Activated naive CD8-positive, alpha-beta T cell (primary cell): ENCODE measurements at regions not wholly inside any gene's neighbourhood (a gene's known extent, or its start where the extent isn't known, plus 50 kb on each side); places are given as distances from the start of the nearest gene placed in this dataset.

Experiments used
- H3K27ac Mint-ChIP-seq: one replicate; pipeline ENCODE4 v1.8.0; 2021; ENCODE audit warnings: mixed read lengths
- H3K27me3 Mint-ChIP-seq: one replicate; pipeline ENCODE4 v1.8.0; 2021; ENCODE audit warnings: mixed read lengths
- H3K36me3 Mint-ChIP-seq: one replicate; pipeline ENCODE4 v1.8.0; 2021; ENCODE audit warnings: mixed read lengths
- H3K4me1 Mint-ChIP-seq: one replicate; pipeline ENCODE4 v1.8.0; 2021; ENCODE audit warnings: low read depth, mixed read lengths
- H3K4me3 Mint-ChIP-seq: one replicate; pipeline ENCODE4 v1.8.0; 2021; ENCODE audit warnings: mild to moderate bottlenecking, mixed read lengths
- H3K9me3 Mint-ChIP-seq: one replicate; pipeline ENCODE4 v1.8.0; 2021; ENCODE audit warnings: low read depth, mixed read lengths

DNA sequence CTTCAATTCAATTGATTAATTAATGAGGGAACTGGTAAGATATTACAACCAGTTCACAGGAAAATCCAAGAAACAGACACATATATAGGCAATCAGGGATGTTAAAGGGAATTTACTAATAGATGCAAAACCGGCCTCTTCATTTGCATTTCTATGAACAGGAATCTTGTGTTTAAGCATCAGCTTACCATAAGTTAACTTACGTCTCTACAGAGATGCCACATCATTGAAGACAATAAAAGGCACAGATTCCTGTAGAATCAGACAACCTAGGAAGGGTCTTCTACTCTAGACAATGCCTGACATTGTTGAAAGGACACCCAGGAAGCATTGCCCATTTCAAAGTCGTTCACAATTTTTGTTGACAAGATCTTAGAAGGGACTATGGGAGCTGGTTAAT lies 93.0 kb upstream of the EPCAM start:
- H3K36me3 Mint-ChIP-seq, result no peaks in the 10 kb centered on the region
- no peaks in the 10 kb centered on the region for H3K4me1 Mint-ChIP-seq
- H3K27me3 Mint-ChIP-seq, result no peaks in the 10 kb centered on the region
- no peak overlapping the region for H3K4me3 Mint-ChIP-seq
- H3K9me3 Mint-ChIP-seq, result no peaks in the 10 kb centered on the region
- H3K27ac Mint-ChIP-seq, result no peak overlapping the region

DNA sequence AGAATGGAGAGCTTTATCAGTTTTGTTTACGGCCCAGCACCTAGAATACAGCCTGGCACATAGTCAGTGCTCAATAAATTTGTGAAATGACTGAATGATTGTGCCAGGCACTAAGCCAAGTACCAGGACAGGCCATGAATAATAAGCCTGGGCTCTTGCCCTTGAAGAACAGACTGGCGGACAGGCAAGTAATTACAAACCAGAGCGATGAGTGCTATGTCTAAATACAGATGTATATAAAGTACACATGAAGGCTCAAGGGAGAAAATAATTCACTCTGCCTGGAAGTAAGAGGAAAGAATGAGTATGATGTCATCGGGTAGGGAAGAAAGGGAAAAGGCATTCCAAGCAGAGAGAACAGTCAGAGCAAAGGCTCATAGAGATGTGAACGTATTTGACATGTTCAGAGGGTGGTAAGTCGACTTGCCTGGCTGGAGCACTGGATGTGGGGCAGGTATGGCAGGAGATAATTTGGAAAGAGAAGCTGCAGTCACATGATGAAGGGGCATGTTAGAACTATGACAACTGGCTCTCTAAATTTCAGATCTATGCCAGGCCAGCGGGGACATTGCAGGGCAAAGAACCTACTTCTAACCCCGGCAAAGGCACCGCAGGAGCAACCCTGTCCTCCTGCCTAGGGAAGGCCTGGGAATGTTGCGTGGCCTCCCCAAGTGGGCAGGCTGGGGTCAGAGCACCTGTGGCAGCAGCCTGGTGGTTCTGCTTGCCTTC lies 94.9 kb upstream of the EPCAM start:
- no peak overlapping the region for H3K27ac Mint-ChIP-seq
- no peaks in the 10 kb centered on the region for H3K9me3 Mint-ChIP-seq
- no peaks in the 10 kb centered on the region for H3K27me3 Mint-ChIP-seq
- H3K36me3 Mint-ChIP-seq, result no peaks in the 10 kb centered on the region
- H3K4me1 Mint-ChIP-seq, result no peaks in the 10 kb centered on the region
- no peak overlapping the region for H3K4me3 Mint-ChIP-seq

DNA sequence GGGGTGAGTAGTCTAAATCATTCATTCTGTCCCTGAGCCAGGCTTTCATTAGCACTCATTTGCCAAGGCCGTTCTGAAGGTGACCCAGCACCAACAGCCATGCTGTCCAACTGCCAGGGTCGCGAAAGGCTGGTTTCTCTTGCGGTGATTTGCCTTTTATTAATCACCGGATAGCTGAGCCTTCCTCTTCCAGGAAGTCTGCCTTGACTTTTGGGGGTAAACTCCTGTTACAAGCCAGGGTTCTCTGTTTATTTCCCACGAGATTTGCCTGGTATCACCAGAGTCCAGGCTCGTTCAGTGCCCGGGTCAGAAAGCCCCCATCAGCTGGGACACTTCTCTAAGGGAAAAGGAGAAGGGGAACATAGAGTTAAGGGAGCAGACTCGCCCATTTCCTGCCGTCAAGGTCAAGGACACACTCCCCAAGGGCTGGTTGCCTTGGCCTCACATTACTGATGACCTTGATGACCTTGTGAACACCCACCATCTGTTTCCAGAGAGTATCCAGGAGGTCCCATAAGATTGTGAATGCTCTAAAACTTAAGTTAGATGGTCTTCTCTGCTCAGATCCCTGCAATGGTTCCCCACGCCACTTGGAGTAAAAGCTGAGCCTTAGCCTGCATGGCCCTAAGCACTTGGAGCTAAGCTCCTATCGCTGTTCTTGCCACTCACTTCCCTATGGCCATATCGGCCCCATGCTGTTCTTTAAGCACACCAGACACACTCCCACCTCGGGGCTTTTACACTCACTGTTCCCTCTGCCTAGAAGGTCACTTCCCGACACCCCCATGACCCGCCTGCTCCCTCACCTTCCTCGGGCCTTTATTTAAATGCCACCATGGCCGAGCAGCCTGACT lies 96.0 kb upstream of the EPCAM start:
- Mint-ChIP-seq H3K4me1 (no peaks in the 10 kb centered on the region), H3K4me3 (no peak overlapping the region), H3K9me3 (no peaks in the 10 kb centered on the region), H3K27me3 (no peaks in the 10 kb centered on the region), H3K27ac (no peak overlapping the region), H3K36me3 (no peaks in the 10 kb centered on the region)

DNA sequence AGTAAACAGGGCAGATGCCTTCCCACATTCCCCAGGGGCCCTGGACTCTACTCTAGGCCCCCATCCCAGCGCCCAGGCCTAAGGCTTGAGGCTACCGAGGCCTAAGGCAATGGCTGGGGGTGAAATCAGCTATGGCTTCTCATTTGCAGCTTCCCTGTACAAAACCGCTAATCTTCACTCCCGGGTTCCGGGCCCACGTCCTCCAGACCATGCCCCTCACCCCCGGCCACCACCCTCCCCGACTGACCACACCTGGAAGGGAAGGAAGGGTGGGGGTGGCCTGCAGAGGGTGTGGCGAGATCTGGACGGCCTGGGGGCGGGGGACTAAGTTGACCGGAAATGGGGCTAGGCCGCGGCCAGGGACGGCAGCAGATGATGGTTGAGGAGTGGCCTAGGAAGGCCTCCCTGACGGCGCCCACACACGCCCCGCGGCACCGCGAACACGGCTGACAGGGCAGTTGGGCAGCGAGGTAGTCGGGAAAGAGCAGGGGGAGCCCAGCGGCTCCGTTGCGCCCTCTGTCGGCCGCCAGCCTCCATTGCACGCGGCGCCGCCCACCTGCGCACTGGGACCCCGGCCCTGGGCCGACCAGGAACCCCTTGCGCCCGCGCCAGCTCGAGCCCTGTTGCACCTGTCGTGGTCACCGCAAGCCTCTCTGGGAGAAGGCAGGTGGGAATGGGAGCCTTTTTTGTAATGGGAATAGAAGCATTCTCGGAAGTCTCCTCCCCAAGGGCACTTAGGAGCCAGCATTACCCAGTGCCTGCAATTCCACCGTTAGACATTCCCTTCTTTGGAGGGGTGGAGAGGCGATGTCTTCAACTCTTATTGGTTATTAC lies 95.9 kb upstream of the CALM2 start:
- Mint-ChIP-seq H3K9me3 (no peaks in the 10 kb centered on the region), H3K36me3 (no peaks in the 10 kb centered on the region), H3K27ac (no peak overlapping the region), H3K27me3 (no peaks in the 10 kb centered on the region), H3K4me1 (no peaks in the 10 kb centered on the region), H3K4me3 (peak overlapping the region; percentile 32)

DNA sequence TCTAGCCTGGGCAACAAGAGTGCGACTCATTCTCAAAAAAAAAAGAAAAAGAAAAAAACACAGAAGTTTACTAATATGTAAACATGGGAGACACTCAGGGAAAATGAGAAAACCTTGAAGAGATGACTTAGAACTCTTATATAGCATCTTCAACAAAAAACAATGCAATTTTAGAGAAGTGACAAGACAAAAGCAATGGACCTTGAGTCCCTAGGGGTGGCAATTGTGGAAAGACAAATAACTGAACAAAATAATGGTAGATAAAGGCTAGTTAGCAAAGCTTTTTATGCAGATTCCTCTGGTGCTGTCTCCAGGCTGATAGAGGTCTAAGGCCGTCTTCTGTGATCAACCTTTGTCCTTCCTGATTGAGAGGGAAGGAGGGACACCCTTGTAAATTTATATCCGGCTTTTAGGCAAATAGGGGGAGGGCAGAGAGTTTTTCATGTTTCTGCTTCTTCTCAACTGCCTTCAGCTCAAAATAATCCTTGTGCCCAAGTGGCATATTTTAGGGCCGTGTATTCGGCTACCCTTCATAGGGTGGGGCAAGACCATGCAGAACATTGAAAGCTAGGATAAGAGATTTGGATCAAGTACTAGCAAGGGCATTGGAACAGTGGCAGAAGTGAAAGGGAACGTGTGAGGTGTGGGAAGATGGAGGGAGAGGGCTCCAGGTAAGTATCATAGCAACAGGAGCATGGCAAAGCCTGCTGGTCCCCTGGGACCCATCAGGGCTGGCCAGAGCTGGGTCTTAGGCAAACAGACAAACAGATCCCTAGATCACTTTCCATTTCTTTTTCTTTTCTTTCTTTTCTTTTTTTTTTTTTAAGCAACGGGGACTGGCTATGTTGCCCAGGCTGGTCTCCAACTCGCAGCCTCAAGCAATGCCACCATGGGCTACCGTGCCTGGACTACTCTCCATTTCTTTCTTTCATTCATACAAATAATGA lies 95.0 kb upstream of the CALM2 start:
- Mint-ChIP-seq H3K4me1 (no peaks in the 10 kb centered on the region), H3K27ac (no peak overlapping the region), H3K9me3 (no peaks in the 10 kb centered on the region), H3K4me3 (peak overlapping the region; percentile 41), H3K27me3 (no peaks in the 10 kb centered on the region), H3K36me3 (no peaks in the 10 kb centered on the region)

DNA sequence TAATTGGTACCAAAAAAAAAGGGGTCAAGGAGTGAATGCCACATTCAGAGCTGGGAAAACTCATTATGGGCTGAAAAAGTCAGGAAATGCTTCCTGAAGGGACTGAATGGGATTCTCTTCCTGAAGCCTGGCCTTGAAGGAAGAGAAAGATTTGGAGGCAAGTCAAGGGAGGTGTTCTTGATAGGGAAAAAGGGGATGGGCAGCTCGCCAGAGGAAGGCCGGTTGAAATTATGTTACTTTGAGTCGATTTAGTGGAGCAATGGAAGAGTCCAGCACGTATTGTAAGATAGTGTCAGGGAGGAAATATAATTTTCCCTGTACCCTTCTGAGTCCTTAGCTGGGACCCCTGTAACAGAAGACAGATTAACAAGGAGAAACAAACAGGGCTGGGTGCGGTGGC lies 94.1 kb upstream of the CALM2 start:
- Mint-ChIP-seq H3K27ac (no peak overlapping the region), H3K27me3 (no peaks in the 10 kb centered on the region), H3K4me1 (no peaks in the 10 kb centered on the region), H3K9me3 (no peaks in the 10 kb centered on the region), H3K4me3 (no peak overlapping the region), H3K36me3 (no peaks in the 10 kb centered on the region)

DNA sequence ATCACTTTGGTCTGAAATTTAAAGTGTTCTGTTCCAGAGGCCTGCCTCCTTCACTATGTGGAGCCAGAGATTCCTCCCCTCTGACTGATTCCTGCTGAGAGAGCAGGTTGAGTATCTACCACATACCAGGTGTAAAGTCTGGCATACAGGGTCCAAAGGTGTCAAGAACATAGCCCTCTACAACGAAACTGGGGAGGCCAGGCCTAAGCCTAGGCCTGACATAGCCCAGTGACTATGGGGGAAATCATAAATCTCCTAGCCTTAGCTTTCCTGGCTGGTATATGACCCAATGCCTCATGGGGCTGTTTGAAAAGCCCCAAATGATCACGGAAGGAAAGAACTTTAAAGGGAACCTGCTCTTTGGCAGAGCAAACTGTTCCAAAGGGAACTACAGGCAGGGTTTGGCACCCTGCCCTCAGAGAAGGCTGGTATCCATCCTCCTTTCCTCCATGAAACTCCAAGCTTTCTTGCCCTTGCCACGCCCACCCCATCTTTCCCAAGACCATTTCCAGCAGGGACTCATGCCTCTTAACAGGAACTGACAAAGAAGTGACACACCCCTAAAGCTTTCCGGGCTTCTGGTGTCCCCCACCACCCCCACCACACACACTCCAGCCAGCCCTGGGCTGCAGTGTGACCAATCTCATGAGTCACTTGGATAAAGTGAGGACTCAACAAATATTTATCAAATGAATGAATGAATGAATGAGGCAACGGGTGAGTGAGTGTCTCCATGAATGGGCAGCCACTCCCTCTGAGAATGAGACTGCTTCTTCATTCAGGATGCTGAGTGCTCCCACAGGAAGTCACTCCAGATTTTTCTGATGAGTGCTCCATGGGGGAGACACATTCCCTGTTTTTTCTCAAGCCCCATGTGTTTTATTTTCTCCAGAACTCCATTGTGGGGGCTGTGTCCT lies 93.3 kb upstream of the CALM2 start:
- H3K4me1 Mint-ChIP-seq, result no peaks in the 10 kb centered on the region
- no peaks in the 10 kb centered on the region for H3K27me3 Mint-ChIP-seq
- H3K4me3 Mint-ChIP-seq, result no peak overlapping the region
- no peaks in the 10 kb centered on the region for H3K36me3 Mint-ChIP-seq
- H3K9me3 Mint-ChIP-seq, result no peaks in the 10 kb centered on the region
- no peak overlapping the region for H3K27ac Mint-ChIP-seq

DNA sequence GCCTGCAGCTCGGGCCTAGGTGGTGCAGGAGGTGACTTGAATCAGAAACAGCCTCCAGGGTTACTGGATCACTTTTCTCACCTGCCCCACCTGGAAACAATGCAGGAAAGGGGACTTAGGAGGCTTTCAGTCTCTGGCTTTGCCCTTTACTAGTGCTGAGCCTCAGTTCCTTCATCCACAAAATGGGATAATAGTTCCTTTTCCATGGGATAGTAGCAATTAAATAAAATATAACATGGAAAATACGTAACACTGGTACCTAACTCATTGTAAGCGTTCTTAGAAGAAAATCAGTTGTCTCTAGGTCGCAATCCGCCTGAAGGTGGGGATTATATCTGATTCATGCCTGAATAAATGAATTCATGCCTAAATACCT lies 91.4 kb upstream of the CALM2 start:
- no peaks in the 10 kb centered on the region for H3K27me3 Mint-ChIP-seq
- H3K9me3 Mint-ChIP-seq, result no peaks in the 10 kb centered on the region
- H3K27ac Mint-ChIP-seq, result no peak overlapping the region
- no peaks in the 10 kb centered on the region for H3K36me3 Mint-ChIP-seq
- no peaks in the 10 kb centered on the region for H3K4me1 Mint-ChIP-seq
- no peak overlapping the region for H3K4me3 Mint-ChIP-seq

DNA sequence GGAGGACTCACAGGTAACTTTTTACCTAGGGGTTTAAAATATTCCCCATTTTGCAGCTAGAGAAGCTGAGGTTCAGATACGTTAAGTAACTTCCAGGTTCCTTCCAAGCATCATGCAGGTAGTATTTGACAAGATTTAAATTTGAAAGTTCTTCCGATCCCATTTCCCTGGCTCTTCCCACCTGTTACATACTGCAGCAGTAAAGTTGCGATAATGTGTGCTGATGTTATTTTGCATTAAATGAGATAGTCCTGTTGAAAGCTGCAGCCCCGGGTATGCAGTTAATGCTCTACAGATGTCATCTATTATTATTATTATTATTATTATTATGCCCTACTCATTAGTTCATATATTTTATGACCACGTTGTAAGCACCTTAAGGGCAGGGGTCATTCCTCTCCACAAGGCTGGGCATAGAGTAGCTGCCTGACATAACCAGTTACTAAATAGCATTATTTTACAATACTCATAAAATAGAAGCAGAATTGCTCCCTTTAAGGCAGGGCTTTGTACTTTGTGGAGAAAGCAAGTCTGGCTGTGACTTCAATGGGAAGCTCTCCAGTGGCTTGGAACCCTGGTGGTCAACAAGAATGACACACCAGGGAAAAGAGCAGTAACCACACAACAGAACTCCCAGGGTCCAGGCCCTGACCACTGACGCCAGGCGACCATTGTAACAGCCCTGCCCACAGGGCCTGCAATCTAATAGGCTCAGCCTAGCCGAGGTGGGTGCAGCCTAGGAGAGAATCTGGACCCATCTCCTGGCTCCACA lies 90.8 kb upstream of the CALM2 start:
- Mint-ChIP-seq H3K27me3 (no peaks in the 10 kb centered on the region), H3K9me3 (no peaks in the 10 kb centered on the region), H3K27ac (no peak overlapping the region), H3K4me3 (no peak overlapping the region), H3K36me3 (no peaks in the 10 kb centered on the region), H3K4me1 (no peaks in the 10 kb centered on the region)

DNA sequence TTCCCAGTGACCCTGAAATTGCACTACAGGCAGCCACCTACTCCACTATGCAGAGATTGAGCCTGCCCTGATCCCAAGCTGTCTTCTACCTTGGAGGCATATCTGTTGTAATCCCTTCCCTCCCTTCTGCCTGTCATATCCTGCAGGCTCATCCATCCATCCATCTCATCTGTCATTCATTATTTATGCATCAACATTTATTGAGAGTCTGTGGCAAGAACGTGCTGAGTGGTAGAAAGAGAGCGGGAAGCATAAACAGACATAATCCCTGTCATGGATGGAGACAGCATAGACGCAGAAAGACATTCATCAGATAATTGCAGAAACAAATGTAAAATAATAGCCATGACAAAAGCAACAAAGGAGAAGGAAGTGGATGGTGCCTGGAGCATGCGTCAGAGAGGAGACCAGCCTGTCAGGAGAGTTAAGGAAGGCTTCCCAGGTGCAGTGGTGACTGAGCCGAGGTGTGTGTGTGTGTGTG lies 89.5 kb upstream of the CALM2 start:
- Mint-ChIP-seq H3K4me3 (no peak overlapping the region), H3K4me1 (no peaks in the 10 kb centered on the region), H3K27ac (no peak overlapping the region), H3K36me3 (no peaks in the 10 kb centered on the region), H3K9me3 (no peaks in the 10 kb centered on the region), H3K27me3 (no peaks in the 10 kb centered on the region)

DNA sequence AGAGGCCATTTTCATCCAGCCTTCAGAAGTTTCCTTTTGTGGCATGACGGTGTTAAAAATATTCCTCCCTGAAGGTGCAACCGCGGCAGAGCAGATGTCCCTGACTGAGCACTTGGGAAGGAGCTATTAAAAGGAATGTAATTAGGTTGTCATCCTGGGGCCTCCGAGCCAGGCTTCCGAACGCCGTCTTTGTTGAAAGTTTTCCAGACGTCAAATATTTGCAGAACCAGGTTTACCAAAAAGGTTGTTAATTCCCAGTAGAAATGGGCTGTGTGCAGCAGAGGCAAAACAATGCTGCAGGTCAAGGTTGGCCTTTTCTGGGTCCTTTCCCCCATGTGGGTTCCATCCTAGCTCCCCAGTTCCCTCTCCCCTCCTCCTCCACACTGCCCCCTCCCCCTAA lies 88.8 kb upstream of the CALM2 start:
- H3K4me1 Mint-ChIP-seq, result no peaks in the 10 kb centered on the region
- no peaks in the 10 kb centered on the region for H3K36me3 Mint-ChIP-seq
- H3K9me3 Mint-ChIP-seq, result no peaks in the 10 kb centered on the region
- no peak overlapping the region for H3K27ac Mint-ChIP-seq
- H3K4me3 Mint-ChIP-seq, result no peak overlapping the region
- H3K27me3 Mint-ChIP-seq, result no peaks in the 10 kb centered on the region

DNA sequence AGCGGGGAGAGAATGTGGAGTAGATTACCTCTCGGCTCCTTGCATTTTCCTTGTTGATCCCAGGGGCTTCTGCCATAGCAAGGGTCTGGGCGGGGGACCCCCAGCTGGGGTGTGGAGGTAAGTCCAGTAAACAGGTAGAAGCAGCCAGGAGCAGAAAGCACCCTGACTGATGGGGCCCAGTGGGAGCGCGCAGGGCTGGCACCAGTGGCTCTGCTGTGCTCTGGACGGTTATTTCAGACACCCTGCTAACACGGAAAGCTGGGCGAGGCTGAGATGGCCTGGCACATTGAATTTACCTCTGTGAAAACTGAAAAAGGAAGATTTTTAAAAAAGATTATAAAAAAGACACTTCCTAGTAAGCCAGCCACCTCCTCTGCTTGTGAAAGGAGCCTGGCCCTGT lies 88.4 kb upstream of the CALM2 start:
- Mint-ChIP-seq H3K27me3 (no peaks in the 10 kb centered on the region), H3K27ac (no peak overlapping the region), H3K9me3 (no peaks in the 10 kb centered on the region), H3K4me1 (no peaks in the 10 kb centered on the region), H3K4me3 (no peak overlapping the region), H3K36me3 (no peaks in the 10 kb centered on the region)

DNA sequence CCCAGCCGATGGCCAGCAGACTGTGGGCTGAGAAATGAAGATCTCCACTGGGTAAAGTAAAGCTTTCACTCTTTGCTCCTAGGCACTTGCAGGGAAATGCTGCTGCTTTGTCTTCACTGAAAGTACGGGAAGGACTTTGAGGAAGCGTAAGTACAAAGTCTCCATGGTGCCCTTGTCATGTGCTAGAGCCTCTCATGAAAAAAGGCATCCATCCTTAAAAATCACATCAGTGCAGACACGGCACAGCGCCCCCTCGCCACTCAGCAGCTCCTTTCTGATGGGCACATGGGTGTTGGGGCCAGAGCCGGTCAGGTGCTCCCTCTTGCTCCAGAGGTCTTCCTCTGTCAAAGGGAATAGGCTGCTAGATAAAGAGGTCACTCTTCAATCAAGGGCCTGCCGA lies 87.8 kb upstream of the CALM2 start:
- no peaks in the 10 kb centered on the region for H3K9me3 Mint-ChIP-seq
- H3K36me3 Mint-ChIP-seq, result no peaks in the 10 kb centered on the region
- no peaks in the 10 kb centered on the region for H3K4me1 Mint-ChIP-seq
- H3K27ac Mint-ChIP-seq, result no peak overlapping the region
- H3K4me3 Mint-ChIP-seq, result no peak overlapping the region
- H3K27me3 Mint-ChIP-seq, result no peaks in the 10 kb centered on the region
